HG03378 (cell line): ENCODE measurements at regions not wholly inside any gene's neighbourhood (a gene's known extent, or its start where the extent isn't known, plus 50 kb on each side); places are given as distances from the start of the nearest gene placed in this dataset.
"Not testable (repeated sequence)": the region's sequence is repeated elsewhere in the genome, so short reads cannot be mapped to it uniquely, and the experiment has no call there.

ENCODE experiments used
- ATAC-seq: cut with Tn5 transposase; IDR thresholded peaks from one replicate; pipeline ENCODE4 v1.9.1; 2021; ENCODE audit warnings: mild to moderate bottlenecking, moderate library complexity; ENCODE audit not compliant: unreplicated experiment

GRCh38 chr6:99801805-99802204 is 192.2 kb downstream of the MCHR2 start:
- ATAC-seq: no peak

GRCh38 chr6:99802396-99803031 is 191.5 kb downstream of the MCHR2 start:
- ATAC-seq: no peak

- no peak for ATAC-seq
Observed at GRCh38 chr6:99808992-99809391, 185.0 kb downstream of the MCHR2 start.

GRCh38 chr6:99810295-99810694 is 183.7 kb downstream of the MCHR2 start:
- ATAC-seq: no peak

GRCh38 chr6:99810942-99811620 is 182.9 kb downstream of the MCHR2 start:
- no peak for ATAC-seq

- no peak for ATAC-seq
Observed at GRCh38 chr6:99811636-99812035, 182.4 kb downstream of the MCHR2 start.

DNA sequence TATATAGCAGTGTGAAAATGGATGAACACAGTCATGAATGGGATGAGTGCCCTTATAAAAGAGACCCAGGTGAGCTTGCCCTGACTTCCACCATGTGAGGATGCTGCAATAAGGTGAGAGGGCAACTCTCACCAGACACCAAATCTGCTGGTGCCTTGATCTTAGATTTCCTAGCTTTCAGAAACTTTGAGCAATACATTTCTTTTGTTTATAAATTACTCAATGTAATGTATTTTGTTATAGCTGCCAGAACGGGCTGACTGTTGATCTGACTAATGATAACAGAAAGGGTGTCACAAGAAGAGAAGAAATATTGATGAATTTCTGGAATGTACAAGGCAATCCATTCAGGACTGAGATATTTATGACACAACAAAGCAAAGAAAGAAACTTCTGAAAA is 180.5 kb downstream of the MCHR2 start:
- ATAC-seq: no peak

- ATAC-seq: no peak
Observed at GRCh38 chr6:99814230-99814928, 179.6 kb downstream of the MCHR2 start.

DNA sequence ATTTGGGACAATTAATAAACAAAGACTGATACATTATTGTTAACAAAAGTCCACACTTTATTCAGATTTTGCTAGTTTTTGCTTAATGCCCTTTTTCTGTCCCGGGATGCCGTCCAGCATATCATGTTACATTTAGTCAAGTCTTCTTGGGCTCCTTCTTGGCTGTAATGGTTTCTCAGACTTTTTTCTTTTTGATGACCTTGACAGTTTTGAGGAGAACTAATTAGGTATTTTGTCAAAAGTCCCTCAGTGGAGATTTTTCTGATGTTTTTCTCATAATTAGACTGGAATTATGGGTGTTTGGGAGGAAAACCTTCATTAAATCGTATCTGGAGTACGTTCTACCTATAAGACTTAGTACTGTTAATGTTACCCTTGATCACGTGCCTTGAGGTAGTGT is 177.2 kb downstream of the MCHR2 start:
- no peak for ATAC-seq

DNA sequence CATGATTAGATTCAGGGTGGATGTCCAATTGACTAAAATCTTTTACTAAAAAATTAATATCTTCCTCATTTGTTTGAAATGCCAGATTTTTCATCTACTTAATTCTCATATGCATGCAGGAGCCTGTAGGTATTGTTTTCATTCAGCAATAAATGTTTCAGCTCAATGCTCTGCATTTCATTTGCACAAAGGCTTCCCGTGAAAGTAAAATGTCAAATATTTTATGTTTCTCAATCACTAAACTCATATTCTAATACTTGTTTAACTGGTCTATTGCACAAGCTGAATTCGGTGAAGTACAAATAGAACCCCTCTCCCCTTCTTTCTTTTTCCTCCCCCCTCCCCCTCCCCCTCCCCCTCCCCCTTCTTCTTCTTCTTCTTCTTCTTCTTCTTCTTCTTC is 175.9 kb downstream of the MCHR2 start:
- no peak for ATAC-seq

- ATAC-seq: no peak
Observed at GRCh38 chr6:99819853-99820252, 174.2 kb downstream of the MCHR2 start.

DNA sequence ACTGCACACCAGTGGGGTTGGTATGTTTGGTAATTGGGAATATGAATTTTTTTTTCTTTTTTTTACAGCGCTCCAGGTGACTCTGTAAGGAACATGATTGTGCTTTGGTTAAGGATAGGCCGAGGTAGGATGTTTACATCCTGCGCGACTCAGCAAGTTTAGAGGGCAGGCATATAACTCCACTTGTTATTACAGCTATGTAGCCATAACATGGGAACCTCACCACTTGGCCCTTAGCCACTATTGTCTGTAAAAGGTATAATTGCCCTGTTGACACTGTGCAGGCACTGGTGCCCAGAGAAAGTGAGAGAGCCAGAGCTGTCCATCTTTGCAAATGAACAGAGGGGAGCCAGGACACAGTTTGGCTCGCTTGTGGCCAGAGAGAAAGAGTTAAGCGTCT is 172.9 kb downstream of the MCHR2 start:
- no peak for ATAC-seq

GRCh38 chr6:99822741-99823512 is 171.1 kb downstream of the MCHR2 start:
- ATAC-seq: peak; percentile 80

- ATAC-seq: not testable (repeated sequence)
Observed at GRCh38 chr6:99823513-99824235, 170.3 kb downstream of the MCHR2 start.

DNA sequence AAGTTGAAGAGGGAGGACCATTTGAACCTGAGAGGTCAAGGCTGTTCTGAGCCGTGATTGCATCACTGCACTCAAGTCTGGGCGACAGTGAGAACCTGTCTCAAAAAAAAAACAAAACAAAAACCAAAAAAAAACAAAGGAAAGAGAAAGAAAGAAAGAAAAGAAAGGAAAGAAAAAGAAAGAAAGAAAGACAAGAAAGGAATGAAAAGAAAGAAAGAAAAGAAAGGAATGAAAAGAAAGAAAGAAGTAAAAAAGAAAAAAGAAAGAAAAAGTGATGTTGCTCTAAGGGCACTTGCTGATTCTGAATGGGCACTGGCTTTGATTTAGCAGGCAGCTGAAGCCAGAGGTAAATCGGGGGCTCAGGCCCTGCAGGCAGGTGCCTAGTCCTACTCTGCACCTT is 161.0 kb downstream of the MCHR2 start:
- no peak for ATAC-seq

GRCh38 chr6:99836471-99836870 is 157.6 kb downstream of the MCHR2 start:
- ATAC-seq: no peak

- ATAC-seq: no peak
Observed at GRCh38 chr6:99838607-99839006, 155.4 kb downstream of the MCHR2 start.

DNA sequence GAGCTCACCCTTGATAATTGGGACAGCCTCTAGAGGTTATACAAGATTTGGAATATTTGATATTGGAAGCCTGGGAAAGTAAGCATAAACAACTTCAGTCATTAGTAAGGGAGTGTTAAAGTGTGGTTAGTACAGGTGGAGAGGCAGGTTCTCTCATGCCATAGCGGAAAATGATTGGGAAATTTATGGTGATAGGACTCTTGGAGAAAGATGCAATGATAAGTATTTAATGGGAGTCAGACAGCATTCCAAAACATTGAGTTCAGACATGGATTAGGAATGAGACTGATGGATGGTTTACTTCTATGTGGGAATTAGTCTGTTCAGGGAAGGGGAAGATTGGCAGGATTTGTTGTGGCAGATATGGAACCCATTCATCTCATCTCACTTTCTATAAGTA is 152.7 kb downstream of the MCHR2 start:
- no peak for ATAC-seq

- no peak for ATAC-seq
Observed at GRCh38 chr6:99846006-99846405, 148.0 kb downstream of the MCHR2 start.

DNA sequence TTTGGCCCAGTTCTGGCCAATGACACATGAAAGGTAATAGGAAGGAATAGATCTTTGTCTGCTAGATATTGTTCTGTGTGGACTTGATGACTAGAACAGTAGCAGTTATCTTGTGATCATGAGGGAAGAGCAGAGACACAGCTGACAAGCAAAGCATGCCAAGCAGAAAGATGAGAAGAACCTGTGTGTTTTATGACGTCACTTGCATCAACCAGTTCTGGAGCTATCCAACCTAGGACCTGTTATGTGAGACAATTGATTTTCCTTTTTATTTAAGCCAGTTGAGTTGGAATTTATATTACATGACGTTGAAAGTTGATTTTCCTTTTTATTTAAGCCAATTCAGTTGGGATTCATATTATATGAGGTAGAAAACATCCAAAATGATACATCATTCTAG is 143.2 kb downstream of the MCHR2 start:
- ATAC-seq: no peak

- ATAC-seq: no peak
Observed at GRCh38 chr6:99852031-99852430, 142.0 kb downstream of the MCHR2 start.
